A549 (cell line): ENCODE measurements at regions not wholly inside any gene's neighbourhood (a gene's known extent, or its start where the extent isn't known, plus 50 kb on each side); places are given as distances from the start of the nearest gene placed in this dataset.
A peak's percentile ranks its signal among the peaks of the same experiment; 100 is the strongest.

Source experiments
- ATAC-seq, 2 experiments: fragments of 200-7000 bp in 1 of 2; fragments of >200 bp in 1 of 2; cut with Nextera tagmentation in 1 of 2; cut with Tn5 transposase in 1 of 2; 3 replicates each; pipeline versions ENCODE4 v1.8.0 to v1.9.1; 2018 to 2020; ENCODE audit warnings: mild to moderate bottlenecking in 1 of 2, moderate library complexity in 1 of 2
- CTCF ChIA-PET: fragments of 300-600 bp; sonication (Branson Sonifier 250); formaldehyde crosslinking; extraction: SDS; loops from one replicate; lab custom pipeline; 2021; ENCODE audit warnings: antibody characterized with exemption, inconsistent platforms; lab: Yijun Ruan, JAX
- POLR2A ChIA-PET: fragments of 350-600 bp; formaldehyde crosslinking; extraction: SDS; loops from one replicate; lab custom pipeline; 2021; ENCODE audit warnings: antibody characterized with exemption, inconsistent platforms; lab: Yijun Ruan, JAX
- DNase-seq, 2 experiments: peaks; one replicate each; pipeline versions ENCODE4 v3.0.0 to v3.0.0-alpha.2; 2011 to 2016; ENCODE audit warnings: low read depth in 1 of 2, low spot score in 1 of 2
- FAIRE-seq: peaks from 2 replicates; lab custom pipeline; 2011; peaks lifted over from hg19 to GRCh38; lab: Jason Lieb, UNC
- H3K27ac ChIP-seq, 2 experiments: fragments of >200 bp; sonication (Bioruptor Twin); formaldehyde crosslinking; 3 replicates each; pipeline ENCODE4 v1.5.1; 2016 to 2017
- H3K4me1 ChIP-seq: fragments of >200 bp; sonication (Bioruptor Twin); formaldehyde crosslinking; 3 replicates; pipeline ENCODE4 v1.6.1; 2016
- H3K4me2 ChIP-seq: fragments of >200 bp; sonication (Bioruptor Twin); formaldehyde crosslinking; 3 replicates; pipeline ENCODE4 v1.6.1; 2016
- H3K4me3 ChIP-seq: fragments of >200 bp; sonication (Bioruptor Twin); formaldehyde crosslinking; 3 replicates; pipeline ENCODE4 v1.5.1; 2016
- H3K9me3 ChIP-seq: fragments of >200 bp; sonication (Bioruptor Twin); formaldehyde crosslinking; 3 replicates; pipeline ENCODE4 v1.6.1; 2016
- GATA3 ChIP-seq: IDR thresholded peaks from 2 replicates; pipeline ENCODE4 v1.6.1; 2012; ENCODE audit warnings: borderline replicate concordance
- HDAC2 ChIP-seq: fragments of 200-600 bp; sonication (generic); IDR thresholded peaks from 2 replicates; pipeline ENCODE4 v1.6.1; 2016
- HEYL ChIP-seq: fragments of 250-450 bp; sonication (Bioruptor Pico); IDR thresholded peaks from 2 replicates; pipeline ENCODE4 v1.8.0; 2021; ENCODE audit warnings: mild to moderate bottlenecking, moderate library complexity
- HOXB5 ChIP-seq: fragments of 250-450 bp; sonication (Bioruptor Pico); IDR thresholded peaks from 2 replicates; pipeline ENCODE4 v1.5.0; 2020; ENCODE audit warnings: mild to moderate bottlenecking, moderate library complexity
- JUN ChIP-seq, 2 experiments: fragments of >200 bp; sonication (Bioruptor Twin); formaldehyde crosslinking; IDR thresholded peaks; 2 replicates in 1 of 2; 3 replicates in 1 of 2; pipeline ENCODE4 v1.6.1; 2016 to 2017
- JUNB ChIP-seq: fragments of >200 bp; sonication (Bioruptor Twin); formaldehyde crosslinking; IDR thresholded peaks from 2 replicates; pipeline ENCODE4 v1.6.1; 2016
- MAZ ChIP-seq: fragments of 150-350 bp; IDR thresholded peaks from 2 replicates; pipeline ENCODE4 v1.6.1; 2014; ENCODE audit warnings: antibody characterized with exemption, low read depth, low read length, borderline replicate concordance
- NPAS2 ChIP-seq: fragments of 250-450 bp; sonication (Bioruptor Pico); IDR thresholded peaks from 2 replicates; pipeline ENCODE4 v1.8.0; 2022; ENCODE audit warnings: mild to moderate bottlenecking, moderate library complexity, borderline replicate concordance
- POLR2AphosphoS2 ChIP-seq: conservative IDR thresholded peaks from 2 replicates; pipeline ENCODE4 v1.6.1; 2012; ENCODE audit warnings: low read length, improper control_type of control experiment, inconsistent platforms
- RARB ChIP-seq: fragments of 250-450 bp; sonication (Bioruptor Pico); IDR thresholded peaks from 2 replicates; pipeline ENCODE4 v1.8.0; 2021; ENCODE audit warnings: mild to moderate bottlenecking, moderate library complexity
- RCOR1 ChIP-seq: fragments of 150-350 bp; IDR thresholded peaks from 2 replicates; pipeline ENCODE4 v1.6.1; 2014; ENCODE audit warnings: antibody characterized with exemption, low read length, low read depth
- RFX5 ChIP-seq: fragments of 450-650 bp; IDR thresholded peaks from 2 replicates; pipeline ENCODE4 v1.7.1; 2014; ENCODE audit warnings: antibody characterized with exemption, mild to moderate bottlenecking, moderate library complexity
- RNF2 ChIP-seq: fragments of 200-600 bp; sonication (generic); IDR thresholded peaks from 2 replicates; pipeline ENCODE4 v1.6.1; 2016; ENCODE audit warnings: low read depth, mild to moderate bottlenecking, antibody characterized with exemption, moderate library complexity, borderline replicate concordance
- SMC3 ChIP-seq: fragments of >200 bp; sonication (Bioruptor Twin); formaldehyde crosslinking; IDR thresholded peaks from 3 replicates; pipeline ENCODE4 v1.6.1; 2018; ENCODE audit warnings: inconsistent platforms
- ZC3H11A ChIP-seq: fragments of 450-650 bp; IDR thresholded peaks from 2 replicates; pipeline ENCODE4 v1.6.1; 2014; ENCODE audit warnings: antibody characterized with exemption, mild to moderate bottlenecking
- ZFP36 ChIP-seq: fragments of 450-650 bp; IDR thresholded peaks from 2 replicates; pipeline ENCODE4 v1.6.1; 2014; ENCODE audit warnings: borderline replicate concordance; ENCODE audit not compliant: partially characterized antibody
- ZSCAN20 ChIP-seq: fragments of 250-450 bp; sonication (Bioruptor Pico); IDR thresholded peaks from 2 replicates; pipeline ENCODE4 v1.8.0; 2022; ENCODE audit warnings: mild to moderate bottlenecking, moderate library complexity
- WGBS: methylation state at CpG from one replicate; pipeline ENCODE4 v1.1.6; 2017; ENCODE audit errors: missing lambda C conversion rate; 5-methylcytosine and 5-hydroxymethylcytosine counted together
- TF ChIP-seq, protein P1 (sequence below): fragments of 150-350 bp; IDR thresholded peaks from 2 replicates; pipeline ENCODE4 v1.6.1; 2014; ENCODE audit warnings: low read depth, mild to moderate bottlenecking, low read length
- TF ChIP-seq, protein P2 (sequence below): IDR thresholded peaks from 2 replicates; pipeline ENCODE4 v1.6.1; 2012

DNA sequence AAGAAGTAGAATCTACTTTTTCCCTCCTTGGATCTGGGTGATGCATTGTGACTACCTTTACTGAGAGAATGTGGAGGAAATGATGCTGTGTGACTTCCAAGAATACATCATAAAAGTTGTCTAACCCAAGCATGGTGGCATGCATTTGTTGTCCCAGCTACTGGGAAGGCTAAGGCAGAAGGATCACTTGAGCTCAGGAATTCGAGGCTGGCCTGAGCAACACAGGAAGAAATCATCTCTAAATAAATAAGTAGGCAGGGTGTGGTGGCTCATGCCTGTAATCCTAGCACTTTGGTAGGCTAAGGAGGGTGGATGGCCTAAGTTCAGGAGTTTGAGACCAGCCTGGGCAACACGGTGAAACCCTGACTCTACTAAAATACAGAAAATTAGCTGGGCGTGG is 143.2 kb upstream of the VLDLR start:
- no peak for FAIRE-seq
- POLR2A ChIA-PET, result no interaction called here
- ATAC-seq, result peak in 1 of 2 experiments; percentile 65; a peak in 3 of 6 replicates
- Histone ChIP-seq H3K9me3 (no peaks in the 10 kb centered on the region), H3K4me1 (peaks cover 24% of the 10 kb centered on the region), H3K4me2 (peak overlapping the region; percentile 52), H3K4me3 (no peak overlapping the region), H3K27ac (peak overlapping the region; percentile 13 to 16; a peak in 3 of 6 replicates)
- peak in 1 of 2 experiments; percentile 37 for DNase-seq
- 45% methylated on average over 3 of the region's 3 CpGs for WGBS
- TF ChIP-seq, protein P1, sequence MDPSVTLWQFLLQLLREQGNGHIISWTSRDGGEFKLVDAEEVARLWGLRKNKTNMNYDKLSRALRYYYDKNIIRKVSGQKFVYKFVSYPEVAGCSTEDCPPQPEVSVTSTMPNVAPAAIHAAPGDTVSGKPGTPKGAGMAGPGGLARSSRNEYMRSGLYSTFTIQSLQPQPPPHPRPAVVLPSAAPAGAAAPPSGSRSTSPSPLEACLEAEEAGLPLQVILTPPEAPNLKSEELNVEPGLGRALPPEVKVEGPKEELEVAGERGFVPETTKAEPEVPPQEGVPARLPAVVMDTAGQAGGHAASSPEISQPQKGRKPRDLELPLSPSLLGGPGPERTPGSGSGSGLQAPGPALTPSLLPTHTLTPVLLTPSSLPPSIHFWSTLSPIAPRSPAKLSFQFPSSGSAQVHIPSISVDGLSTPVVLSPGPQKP, result no peak
- TF ChIP-seq, protein P2, sequence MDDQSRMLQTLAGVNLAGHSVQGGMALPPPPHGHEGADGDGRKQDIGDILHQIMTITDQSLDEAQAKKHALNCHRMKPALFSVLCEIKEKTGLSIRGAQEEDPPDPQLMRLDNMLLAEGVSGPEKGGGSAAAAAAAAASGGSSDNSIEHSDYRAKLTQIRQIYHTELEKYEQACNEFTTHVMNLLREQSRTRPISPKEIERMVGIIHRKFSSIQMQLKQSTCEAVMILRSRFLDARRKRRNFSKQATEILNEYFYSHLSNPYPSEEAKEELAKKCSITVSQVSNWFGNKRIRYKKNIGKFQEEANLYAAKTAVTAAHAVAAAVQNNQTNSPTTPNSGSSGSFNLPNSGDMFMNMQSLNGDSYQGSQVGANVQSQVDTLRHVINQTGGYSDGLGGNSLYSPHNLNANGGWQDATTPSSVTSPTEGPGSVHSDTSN, result no peak
- TF ChIP-seq RFX5 (no peak), NPAS2 (CRISPR knock-in tag) (no peak), RARB (no peak), RCOR1 (no peak), JUN (IDR thresholded peaks at IDR 0.05) (no peak), HDAC2 (no peak), HEYL (CRISPR knock-in tag) (no peak), SMC3 (no peak)
- TF ChIP-seq, all 56 proteins: peak for 0
- CTCF ChIA-PET, result interaction anchor here (1.2 kb wide), 1 partner anchor 10 kb away, joined by 3 read pairs; no protein-coding TSS in a partner anchor

DNA sequence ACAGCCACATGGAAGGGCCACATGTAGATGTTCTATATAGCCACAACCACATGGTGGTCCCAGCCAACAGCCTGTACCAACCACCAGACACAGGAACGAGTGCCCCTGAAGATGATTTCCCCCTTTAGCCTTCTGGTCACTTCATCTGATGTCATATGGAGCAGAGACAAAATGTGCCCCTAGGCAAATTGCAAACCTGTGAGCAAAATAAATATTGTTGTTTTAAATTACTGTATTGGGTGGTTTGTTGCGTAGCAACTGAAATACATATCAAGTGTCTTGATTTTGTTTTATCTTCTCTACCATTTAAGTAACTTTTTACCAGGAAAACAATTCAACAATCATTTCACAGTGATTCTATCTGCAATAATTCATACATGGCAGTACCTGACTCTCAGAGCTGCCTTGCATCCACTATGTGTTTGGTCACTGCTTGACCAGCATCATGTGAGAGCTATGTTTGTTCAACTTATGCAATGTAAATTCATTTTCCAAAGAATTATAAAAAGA is 142.5 kb upstream of the VLDLR start:
- ChIA-PET POLR2A (no interaction called here), CTCF (no interaction called here)
- H3K4me3 ChIP-seq, result no peak overlapping the region
- DNase-seq, result no peak
- TF ChIP-seq MAZ (no peak), ZFP36 (no peak), GATA3 (no peak), HOXB5 (CRISPR knock-in tag) (no peak), ZSCAN20 (CRISPR knock-in tag) (no peak), ZC3H11A (no peak), JUNB (no peak), NPAS2 (CRISPR knock-in tag) (no peak), RNF2 (no peak)
- TF ChIP-seq, protein P2, result no peak
- ATAC-seq, result no peak
- H3K4me1 ChIP-seq, result peaks cover 24% of the 10 kb centered on the region
- FAIRE-seq, result no peak
- WGBS, result 73% methylated on average over 2 of the region's 2 CpGs
- peak overlapping the region; percentile 52; the same call in 2 of the 3 replicates for H3K4me2 ChIP-seq
- H3K27ac ChIP-seq, result peak overlapping the region in 1 of 2 experiments; percentile 13; a peak in 2 of 6 replicates
- H3K9me3 ChIP-seq, result no peaks in the 10 kb centered on the region

DNA sequence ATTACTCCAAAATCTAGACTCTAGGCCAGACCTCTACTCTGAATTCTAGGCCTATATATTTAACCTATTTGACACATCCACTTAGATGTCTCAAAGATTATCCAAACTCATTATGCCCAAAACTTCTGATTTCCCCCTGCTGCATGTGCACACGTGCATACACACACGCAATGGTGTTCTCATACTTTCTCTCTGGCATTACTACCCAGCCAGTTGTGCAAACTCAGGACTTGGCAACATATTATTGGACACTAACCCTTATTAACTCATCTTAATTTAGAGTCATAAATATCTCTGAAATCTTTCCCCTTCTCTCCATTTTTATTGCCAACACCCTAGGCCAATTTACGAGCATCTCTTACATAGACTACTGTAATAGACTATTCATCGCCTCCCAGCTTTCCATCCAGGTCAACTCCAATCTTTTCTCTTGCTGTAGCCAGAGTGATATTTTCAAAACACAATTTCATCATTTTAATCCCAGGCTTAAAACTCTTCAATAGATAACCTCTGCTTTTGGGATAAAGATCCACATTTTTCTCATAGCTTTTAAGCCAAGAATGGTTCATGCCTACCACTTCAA is 141.2 kb upstream of the VLDLR start:
- CTCF ChIA-PET, result interaction anchor here (0.6 kb wide), 1 partner anchor 152 kb away, joined by 3 read pairs; no protein-coding TSS in a partner anchor

More for the DNA sequence above, 141.2 kb upstream of the VLDLR start:
- FAIRE-seq (no peak), ATAC-seq (no peak)
- Histone ChIP-seq H3K9me3 (no peaks in the 10 kb centered on the region), H3K27ac (no peak overlapping the region), H3K4me3 (no peak overlapping the region), H3K4me1 (peaks cover 24% of the 10 kb centered on the region)
- 87% methylated on average over 4 of the region's 4 CpGs for WGBS
- POLR2A ChIA-PET, result no interaction called here
- no peak for TF ChIP-seq POLR2AphosphoS2
- TF ChIP-seq, all 56 proteins: peak for 0
- DNase-seq, result no peak
- no peak overlapping the region for H3K4me2 ChIP-seq
